A673 (cell line): ENCODE measurements at regions not wholly inside any gene's neighbourhood (a gene's known extent, or its start where the extent isn't known, plus 50 kb on each side); places are given as distances from the start of the nearest gene placed in this dataset.

Experiments used
- BruUV-seq: library from RNA; stranded (reverse); fragments of 400-500 nt; replicated peaks from 2 replicates; lab custom pipeline; 2021; lab: Mats Ljungman, UMichigan
- CTCF ChIA-PET: fragments of 300-600 bp; sonication (Branson Sonifier 250); formaldehyde crosslinking; loops from one replicate; lab custom pipeline; 2022; ENCODE audit warnings: antibody characterized with exemption; lab: Charles Lee
- POLR2A ChIA-PET: fragments of 300-600 bp; sonication (Branson Sonifier 250); formaldehyde crosslinking; loops from one replicate; lab custom pipeline; 2022; ENCODE audit warnings: antibody characterized with exemption; ENCODE audit not compliant: low non-redundant PET; lab: Charles Lee
- DNase-seq: peaks from one replicate; pipeline ENCODE4 v3.0.0-alpha.2; 2015; ENCODE audit warnings: low spot score
- H3K27ac ChIP-seq: fragments of 200-600 bp; sonication (generic); 2 replicates; pipeline ENCODE4 v1.5.1; 2016; ENCODE audit warnings: mixed run types, low read depth, mild to moderate bottlenecking, mixed read lengths, antibody characterized with exemption, low read length; ENCODE audit not compliant: poor library complexity, severe bottlenecking
- H3K27me3 ChIP-seq: fragments of 200-600 bp; sonication (generic); replicated peaks from 2 replicates; pipeline ENCODE4 v1.6.1; 2017; ENCODE audit warnings: mixed run types, low read depth, mild to moderate bottlenecking, mixed read lengths, antibody characterized with exemption, low read length; ENCODE audit not compliant: insufficient read depth, poor library complexity
- H3K36me3 ChIP-seq: fragments of 200-600 bp; sonication (generic); 2 replicates; pipeline ENCODE4 v1.6.1; 2016; ENCODE audit warnings: mixed run types, mild to moderate bottlenecking, mixed read lengths, antibody characterized with exemption, low read length; ENCODE audit not compliant: insufficient read depth, poor library complexity, severe bottlenecking
- H3K4me1 ChIP-seq: fragments of 200-600 bp; sonication (generic); 2 replicates; pipeline ENCODE4 v1.6.1; 2017; ENCODE audit warnings: mixed run types, mild to moderate bottlenecking, mixed read lengths, antibody characterized with exemption, low read length; ENCODE audit not compliant: insufficient read depth, poor library complexity, severe bottlenecking
- H3K4me3 ChIP-seq: fragments of 200-600 bp; sonication (generic); 2 replicates; pipeline ENCODE4 v1.5.1; 2016; ENCODE audit warnings: low read depth, mixed run types, mild to moderate bottlenecking, mixed read lengths, low read length; ENCODE audit not compliant: poor library complexity, severe bottlenecking
- H3K9me3 ChIP-seq: fragments of 200-600 bp; sonication (generic); 2 replicates; pipeline ENCODE4 v1.6.1; 2016; ENCODE audit warnings: mixed run types, low read depth, mild to moderate bottlenecking, mixed read lengths, antibody characterized with exemption, low read length; ENCODE audit not compliant: poor library complexity, severe bottlenecking
- EZH2 ChIP-seq: fragments of 200-600 bp; sonication (generic); IDR thresholded peaks from 2 replicates; pipeline ENCODE4 v1.6.1; 2017; ENCODE audit warnings: borderline replicate concordance, low read depth, mild to moderate bottlenecking, mixed read lengths, antibody characterized with exemption, low read length; ENCODE audit not compliant: poor library complexity, severe bottlenecking
- intact Hi-C: fragments of 100-400 bp; cut with micrococcal nuclease; formaldehyde crosslinking; loops from one replicate; pipeline ENCODE4 v1.10.0; 2022; ENCODE audit not compliant: unreplicated experiment
- TF ChIP-seq, protein P1 (sequence below): fragments of 300-800, 200-600 bp; sonication (generic); conservative IDR thresholded peaks from 2 replicates; pipeline ENCODE4 v1.5.1; 2017; ENCODE audit warnings: low read depth, mild to moderate bottlenecking, antibody characterized with exemption, low read length, moderate library complexity, mixed read lengths

DNA sequence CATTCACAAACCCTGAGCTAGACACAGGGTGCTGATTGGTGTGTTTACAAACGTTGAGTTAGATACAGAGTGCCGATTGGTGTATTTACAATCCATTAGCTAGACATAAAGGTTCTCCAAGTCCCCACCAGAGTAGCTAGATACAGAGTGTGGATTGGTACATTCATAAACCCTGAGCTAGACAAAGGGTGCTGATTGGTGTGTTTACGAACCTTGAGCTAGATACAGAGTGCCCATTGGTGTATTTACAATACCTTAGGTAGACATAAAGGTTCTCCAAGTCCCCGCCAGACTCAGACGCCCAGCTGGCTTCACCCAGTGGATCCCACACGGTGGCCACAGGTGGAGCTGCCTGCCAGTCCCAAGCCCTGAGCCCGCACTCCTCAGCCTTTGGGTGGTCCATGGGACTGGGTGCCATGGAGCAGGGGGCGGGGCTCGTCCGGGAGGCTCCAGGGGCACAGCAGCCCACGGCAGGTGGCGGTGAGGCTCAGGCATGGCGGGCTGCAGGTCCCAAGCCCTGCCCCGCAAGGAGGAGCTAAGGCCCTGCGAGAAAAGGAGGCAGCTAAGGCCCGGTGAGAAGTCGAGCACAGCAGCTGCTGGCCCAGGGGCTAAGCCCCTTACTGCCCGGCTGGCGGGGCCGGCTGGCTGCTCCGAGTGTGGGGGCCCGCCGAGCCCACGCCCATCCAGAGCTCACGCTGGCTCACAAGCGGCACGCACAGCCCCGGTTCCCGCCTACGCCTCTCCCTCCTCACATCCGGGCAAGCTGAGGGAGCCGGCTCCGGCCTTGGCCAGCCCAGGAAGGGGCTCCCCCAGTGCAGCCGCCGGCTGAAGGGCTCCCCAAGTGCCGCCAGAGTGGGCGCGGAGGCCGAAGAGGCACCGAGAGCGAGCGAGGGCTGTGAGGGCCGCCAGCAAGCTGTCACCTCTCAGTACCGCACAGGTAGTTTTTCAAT lies 1039.2 kb upstream of the CDH9 start:
- ChIA-PET CTCF (no interaction called here), POLR2A (no interaction called here)
- BruUV-seq = no TSS peak
- Histone ChIP-seq H3K9me3 (no peaks in the 10 kb centered on the region), H3K4me3 (no peak overlapping the region), H3K27ac (no peak overlapping the region), H3K27me3 (no peaks in the 10 kb centered on the region), H3K4me1 (no peaks in the 10 kb centered on the region), H3K36me3 (no peaks in the 10 kb centered on the region)
- no peak for DNase-seq
- no peak for TF ChIP-seq EZH2
- TF ChIP-seq, protein P1, sequence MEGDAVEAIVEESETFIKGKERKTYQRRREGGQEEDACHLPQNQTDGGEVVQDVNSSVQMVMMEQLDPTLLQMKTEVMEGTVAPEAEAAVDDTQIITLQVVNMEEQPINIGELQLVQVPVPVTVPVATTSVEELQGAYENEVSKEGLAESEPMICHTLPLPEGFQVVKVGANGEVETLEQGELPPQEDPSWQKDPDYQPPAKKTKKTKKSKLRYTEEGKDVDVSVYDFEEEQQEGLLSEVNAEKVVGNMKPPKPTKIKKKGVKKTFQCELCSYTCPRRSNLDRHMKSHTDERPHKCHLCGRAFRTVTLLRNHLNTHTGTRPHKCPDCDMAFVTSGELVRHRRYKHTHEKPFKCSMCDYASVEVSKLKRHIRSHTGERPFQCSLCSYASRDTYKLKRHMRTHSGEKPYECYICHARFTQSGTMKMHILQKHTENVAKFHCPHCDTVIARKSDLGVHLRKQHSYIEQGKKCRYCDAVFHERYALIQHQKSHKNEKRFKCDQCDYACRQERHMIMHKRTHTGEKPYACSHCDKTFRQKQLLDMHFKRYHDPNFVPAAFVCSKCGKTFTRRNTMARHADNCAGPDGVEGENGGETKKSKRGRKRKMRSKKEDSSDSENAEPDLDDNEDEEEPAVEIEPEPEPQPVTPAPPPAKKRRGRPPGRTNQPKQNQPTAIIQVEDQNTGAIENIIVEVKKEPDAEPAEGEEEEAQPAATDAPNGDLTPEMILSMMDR = no peak
- intact Hi-C loops = no loop called here

DNA sequence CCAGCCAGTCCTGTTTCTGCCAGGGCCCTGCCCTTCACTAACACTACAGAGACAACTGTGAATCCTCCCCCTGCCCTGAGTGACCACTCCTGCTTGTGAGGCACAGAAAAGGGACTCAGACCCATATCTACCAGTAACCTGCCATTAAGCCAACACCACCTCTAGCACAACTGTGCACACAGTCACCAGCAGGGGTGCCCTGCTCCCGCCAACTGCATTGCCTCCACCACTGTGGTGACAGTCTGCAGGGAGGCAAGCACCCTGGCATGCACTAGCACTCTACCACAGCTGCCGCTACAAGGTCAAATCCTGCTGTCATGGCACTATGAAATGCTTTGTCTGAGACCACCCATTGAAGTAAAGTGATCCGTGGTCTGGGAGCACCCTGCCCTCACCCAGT lies 1028.5 kb upstream of the CDH9 start:
- TF ChIP-seq, protein P1 = no peak
- DNase-seq = no peak
- Histone ChIP-seq H3K27me3 (no peaks in the 10 kb centered on the region), H3K9me3 (no peaks in the 10 kb centered on the region), H3K4me1 (no peaks in the 10 kb centered on the region), H3K4me3 (no peak overlapping the region), H3K27ac (no peak overlapping the region), H3K36me3 (no peaks in the 10 kb centered on the region)
- POLR2A ChIA-PET = no interaction called here
- BruUV-seq = no TSS peak
- intact Hi-C loops = no loop called here
- CTCF ChIA-PET = no interaction called here

DNA sequence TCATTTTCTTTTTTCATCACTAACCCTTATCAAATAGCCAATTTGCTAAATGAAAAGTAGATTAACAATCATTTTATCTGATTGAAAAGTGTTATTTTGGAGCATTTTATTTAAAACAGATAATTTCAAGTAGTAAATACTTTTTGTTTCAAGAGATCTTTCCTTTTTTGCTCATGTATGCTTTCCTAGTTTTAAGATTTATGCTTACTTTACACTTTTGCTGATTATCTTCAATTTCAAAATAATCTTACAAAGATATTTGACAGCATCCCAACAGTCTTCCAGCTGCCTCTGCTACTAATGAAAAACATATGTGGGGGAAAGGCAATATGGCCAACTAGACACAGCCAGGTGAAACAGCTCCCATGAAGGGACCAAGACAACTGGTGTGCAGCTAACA lies 1027.3 kb upstream of the CDH9 start:
- no peak overlapping the region for H3K27ac ChIP-seq
- no peak overlapping the region for H3K4me3 ChIP-seq
- ChIA-PET POLR2A (no interaction called here), CTCF (interaction anchor here (0.6 kb wide), 1 partner anchor 154 kb away, joined by 4 read pairs; no protein-coding TSS in a partner anchor)
- no peak for DNase-seq
- no peaks in the 10 kb centered on the region for H3K36me3 ChIP-seq
- BruUV-seq = no TSS peak
- H3K27me3 ChIP-seq = no peaks in the 10 kb centered on the region
- no peaks in the 10 kb centered on the region for H3K9me3 ChIP-seq
- H3K4me1 ChIP-seq = no peaks in the 10 kb centered on the region
- TF ChIP-seq EZH2 = no peak
- TF ChIP-seq, protein P1 = no peak
- intact Hi-C loops = no loop called here
